HG03066 (cell line): ENCODE measurements at regions not wholly inside any gene's neighbourhood (a gene's known extent, or its start where the extent isn't known, plus 50 kb on each side); places are given as distances from the start of the nearest gene placed in this dataset.

Experiments
- ATAC-seq: cut with Tn5 transposase; IDR thresholded peaks from one replicate; pipeline ENCODE4 v1.9.1; 2021; ENCODE audit warnings: low read depth; ENCODE audit not compliant: unreplicated experiment

GRCh38 chr3:44012160-44012899 lies 229.4 kb upstream of the TOPAZ1 start:
- no peak for ATAC-seq

- no peak for ATAC-seq
These were observed 227.7 kb upstream of the TOPAZ1 start for GRCh38 chr3:44013967-44014366.

GRCh38 chr3:44015170-44015569 lies 226.5 kb upstream of the TOPAZ1 start:
- ATAC-seq: no peak

GRCh38 chr3:44016818-44017217 lies 224.9 kb upstream of the TOPAZ1 start:
- ATAC-seq: no peak

- ATAC-seq: no peak
These were observed 222.8 kb upstream of the TOPAZ1 start for GRCh38 chr3:44018926-44019325.

GRCh38 chr3:44019736-44020135 lies 221.9 kb upstream of the TOPAZ1 start:
- ATAC-seq: no peak

GRCh38 chr3:44020143-44020542 lies 221.5 kb upstream of the TOPAZ1 start:
- no peak for ATAC-seq

- ATAC-seq: no peak
These were observed 219.8 kb upstream of the TOPAZ1 start for GRCh38 chr3:44021651-44022594.

GRCh38 chr3:44023961-44024593 lies 217.6 kb upstream of the TOPAZ1 start:
- no peak for ATAC-seq

- ATAC-seq: no peak
These were observed 215.3 kb upstream of the TOPAZ1 start for GRCh38 chr3:44026220-44026865.

GRCh38 chr3:44029100-44029499 lies 212.6 kb upstream of the TOPAZ1 start:
- ATAC-seq: no peak

- no peak for ATAC-seq
These were observed 211.4 kb upstream of the TOPAZ1 start for GRCh38 chr3:44030285-44030684.

- no peak for ATAC-seq
These were observed 210.9 kb upstream of the TOPAZ1 start for GRCh38 chr3:44030687-44031305.

GRCh38 chr3:44031387-44032380 lies 210.0 kb upstream of the TOPAZ1 start:
- no peak for ATAC-seq

- ATAC-seq: no peak
These were observed 209.2 kb upstream of the TOPAZ1 start for GRCh38 chr3:44032487-44032886.

GRCh38 chr3:44033123-44033522 lies 208.6 kb upstream of the TOPAZ1 start:
- no peak for ATAC-seq

- no peak for ATAC-seq
These were observed 204.8 kb upstream of the TOPAZ1 start for GRCh38 chr3:44036850-44037249.

- ATAC-seq: no peak
These were observed 202.7 kb upstream of the TOPAZ1 start for GRCh38 chr3:44039006-44039405.

- no peak for ATAC-seq
These were observed 200.0 kb upstream of the TOPAZ1 start for GRCh38 chr3:44041726-44042125.
